HFFc6 (cell line): ENCODE measurements at regions not wholly inside any gene's neighbourhood (a gene's known extent, or its start where the extent isn't known, plus 50 kb on each side); places are given as distances from the start of the nearest gene placed in this dataset.

ENCODE experiments used
- DNase-seq: peaks from one replicate; pipeline ENCODE4 v3.0.0-alpha.2; 2018
- H3K27ac Mint-ChIP-seq: 2 replicates; pipeline ENCODE4 v1.8.0; 2020; ENCODE audit warnings: mild to moderate bottlenecking, mixed read lengths
- H3K27me3 Mint-ChIP-seq: 2 replicates; pipeline ENCODE4 v1.8.0; 2021; ENCODE audit warnings: mild to moderate bottlenecking, moderate library complexity, mixed read lengths; ENCODE audit not compliant: insufficient read depth
- H3K36me3 Mint-ChIP-seq: 2 replicates; pipeline ENCODE4 v1.8.0; 2021; ENCODE audit warnings: low read depth, mixed read lengths
- H3K4me1 Mint-ChIP-seq: 2 replicates; pipeline ENCODE4 v1.8.0; 2020; ENCODE audit warnings: low read depth, mixed read lengths
- H3K4me3 Mint-ChIP-seq: 2 replicates; pipeline ENCODE4 v1.8.0; 2020; ENCODE audit warnings: mild to moderate bottlenecking, moderate library complexity, mixed read lengths
- H3K9me3 Mint-ChIP-seq: 2 replicates; pipeline ENCODE4 v1.8.0; 2020; ENCODE audit warnings: mild to moderate bottlenecking, mixed read lengths
- TF ChIP-seq, protein P1 (sequence below): fragments of 200-600 bp; sonication (generic); IDR thresholded peaks from 2 replicates; pipeline ENCODE4 v1.5.0; 2021; ENCODE audit warnings: antibody characterized with exemption, mild to moderate bottlenecking

DNA sequence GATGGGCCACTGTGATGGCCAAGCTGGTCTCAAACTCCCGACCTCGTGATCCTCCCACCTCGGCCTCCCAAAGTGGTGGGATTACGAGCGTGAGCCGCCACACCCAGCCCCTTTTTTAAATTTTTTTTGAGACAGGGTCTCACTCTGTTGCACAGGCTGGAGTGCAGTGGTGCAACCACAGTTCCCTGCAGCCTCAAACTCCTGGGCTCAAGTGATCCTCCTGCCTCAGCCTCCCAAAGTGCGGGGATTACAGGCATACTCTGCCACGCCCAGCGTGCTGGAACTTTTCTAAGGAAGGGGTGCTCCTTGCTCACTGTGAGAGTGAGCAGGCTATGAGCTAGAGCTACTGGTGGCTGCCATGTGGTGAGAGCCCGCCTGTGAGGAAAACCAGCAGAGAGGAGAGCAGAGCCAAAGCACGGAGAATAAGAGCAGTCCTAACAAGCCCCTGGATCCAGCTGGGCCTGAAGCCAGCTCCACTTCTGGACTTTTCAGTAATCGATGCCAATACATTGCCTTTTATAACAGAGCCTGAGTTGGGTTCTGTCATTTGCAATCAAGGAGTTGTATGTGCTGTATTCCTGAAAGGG is 75.5 kb upstream of the UNC5A start:
- H3K4me1 Mint-ChIP-seq, result no peaks in the 10 kb centered on the region
- TF ChIP-seq, protein P1, sequence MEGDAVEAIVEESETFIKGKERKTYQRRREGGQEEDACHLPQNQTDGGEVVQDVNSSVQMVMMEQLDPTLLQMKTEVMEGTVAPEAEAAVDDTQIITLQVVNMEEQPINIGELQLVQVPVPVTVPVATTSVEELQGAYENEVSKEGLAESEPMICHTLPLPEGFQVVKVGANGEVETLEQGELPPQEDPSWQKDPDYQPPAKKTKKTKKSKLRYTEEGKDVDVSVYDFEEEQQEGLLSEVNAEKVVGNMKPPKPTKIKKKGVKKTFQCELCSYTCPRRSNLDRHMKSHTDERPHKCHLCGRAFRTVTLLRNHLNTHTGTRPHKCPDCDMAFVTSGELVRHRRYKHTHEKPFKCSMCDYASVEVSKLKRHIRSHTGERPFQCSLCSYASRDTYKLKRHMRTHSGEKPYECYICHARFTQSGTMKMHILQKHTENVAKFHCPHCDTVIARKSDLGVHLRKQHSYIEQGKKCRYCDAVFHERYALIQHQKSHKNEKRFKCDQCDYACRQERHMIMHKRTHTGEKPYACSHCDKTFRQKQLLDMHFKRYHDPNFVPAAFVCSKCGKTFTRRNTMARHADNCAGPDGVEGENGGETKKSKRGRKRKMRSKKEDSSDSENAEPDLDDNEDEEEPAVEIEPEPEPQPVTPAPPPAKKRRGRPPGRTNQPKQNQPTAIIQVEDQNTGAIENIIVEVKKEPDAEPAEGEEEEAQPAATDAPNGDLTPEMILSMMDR, result no peak
- no peaks in the 10 kb centered on the region for H3K36me3 Mint-ChIP-seq
- no peak overlapping the region for H3K27ac Mint-ChIP-seq
- H3K4me3 Mint-ChIP-seq, result no peak overlapping the region
- no peak for DNase-seq
- H3K27me3 Mint-ChIP-seq, result peaks cover 75% of the 10 kb centered on the region
- H3K9me3 Mint-ChIP-seq, result no peaks in the 10 kb centered on the region

DNA sequence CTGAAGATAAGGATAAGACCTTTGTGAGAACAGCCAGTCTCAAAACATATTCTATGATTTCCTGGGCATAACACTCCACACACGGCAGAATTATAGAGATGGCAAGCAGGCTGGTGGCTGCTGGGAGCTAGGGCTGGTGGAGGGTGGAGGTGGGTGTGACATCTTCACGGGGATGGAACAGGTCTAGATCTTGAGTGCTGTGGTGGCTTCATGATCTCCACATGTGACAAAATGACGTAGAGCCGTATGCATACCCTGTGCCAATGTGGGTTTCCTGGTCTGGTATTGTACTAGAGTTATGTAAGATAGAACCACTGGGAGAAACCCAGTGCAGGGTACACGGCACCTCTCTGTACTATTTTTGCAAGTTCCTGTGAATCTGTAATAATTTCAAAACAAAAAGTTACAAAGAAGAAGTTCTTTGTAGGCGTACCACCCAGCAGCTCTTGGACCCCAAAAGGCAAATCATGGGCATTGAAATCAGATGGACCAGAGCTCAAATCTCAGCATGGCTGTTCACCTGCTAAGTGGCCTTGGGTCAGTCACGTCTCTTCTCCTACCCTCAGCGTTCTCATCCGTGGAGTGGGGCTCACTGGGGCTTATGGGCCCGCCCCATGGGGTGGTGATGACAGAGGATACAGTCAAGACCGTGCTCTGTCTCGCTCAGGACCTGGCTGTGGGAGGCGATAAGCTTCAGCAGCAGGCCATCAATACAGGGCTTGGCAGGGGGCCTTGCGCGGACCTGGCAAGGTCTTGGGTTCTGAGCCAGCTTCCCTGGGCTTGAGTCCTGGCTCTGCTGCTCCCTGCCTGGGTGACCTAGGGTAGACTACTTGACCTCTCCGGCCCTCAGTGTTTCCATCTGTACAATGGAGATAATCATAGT is 74.7 kb upstream of the UNC5A start:
- Mint-ChIP-seq H3K4me1 (no peaks in the 10 kb centered on the region), H3K9me3 (no peaks in the 10 kb centered on the region), H3K27me3 (peaks cover 73% of the 10 kb centered on the region), H3K27ac (no peak overlapping the region), H3K36me3 (no peaks in the 10 kb centered on the region), H3K4me3 (no peak overlapping the region)
- DNase-seq, result no peak
- TF ChIP-seq, protein P1, result no peak

- no peaks in the 10 kb centered on the region for H3K36me3 Mint-ChIP-seq
- H3K27me3 Mint-ChIP-seq, result peaks cover 70% of the 10 kb centered on the region
- TF ChIP-seq, protein P1, result no peak
- no peaks in the 10 kb centered on the region for H3K9me3 Mint-ChIP-seq
- no peak overlapping the region for H3K27ac Mint-ChIP-seq
- no peaks in the 10 kb centered on the region for H3K4me1 Mint-ChIP-seq
- H3K4me3 Mint-ChIP-seq, result no peak overlapping the region
- DNase-seq, result no peak
These were observed 73.9 kb upstream of the UNC5A start for GRCh38 chr5:176736301-176736930.

GRCh38 chr5:176736931-176737745 is 73.2 kb upstream of the UNC5A start:
- Mint-ChIP-seq H3K9me3 (no peaks in the 10 kb centered on the region), H3K4me3 (no peak overlapping the region), H3K27me3 (peaks cover 75% of the 10 kb centered on the region), H3K4me1 (no peaks in the 10 kb centered on the region), H3K27ac (no peak overlapping the region), H3K36me3 (no peaks in the 10 kb centered on the region)
- TF ChIP-seq, protein P1, result no peak
- no peak for DNase-seq
